GM18861 (cell line): ENCODE measurements at regions not wholly inside any gene's neighbourhood (a gene's known extent, or its start where the extent isn't known, plus 50 kb on each side); places are given as distances from the start of the nearest gene placed in this dataset.

Experiments used
- ATAC-seq: cut with Tn5 transposase; IDR thresholded peaks from one replicate; pipeline ENCODE4 v1.9.1; 2021; ENCODE audit not compliant: unreplicated experiment

DNA sequence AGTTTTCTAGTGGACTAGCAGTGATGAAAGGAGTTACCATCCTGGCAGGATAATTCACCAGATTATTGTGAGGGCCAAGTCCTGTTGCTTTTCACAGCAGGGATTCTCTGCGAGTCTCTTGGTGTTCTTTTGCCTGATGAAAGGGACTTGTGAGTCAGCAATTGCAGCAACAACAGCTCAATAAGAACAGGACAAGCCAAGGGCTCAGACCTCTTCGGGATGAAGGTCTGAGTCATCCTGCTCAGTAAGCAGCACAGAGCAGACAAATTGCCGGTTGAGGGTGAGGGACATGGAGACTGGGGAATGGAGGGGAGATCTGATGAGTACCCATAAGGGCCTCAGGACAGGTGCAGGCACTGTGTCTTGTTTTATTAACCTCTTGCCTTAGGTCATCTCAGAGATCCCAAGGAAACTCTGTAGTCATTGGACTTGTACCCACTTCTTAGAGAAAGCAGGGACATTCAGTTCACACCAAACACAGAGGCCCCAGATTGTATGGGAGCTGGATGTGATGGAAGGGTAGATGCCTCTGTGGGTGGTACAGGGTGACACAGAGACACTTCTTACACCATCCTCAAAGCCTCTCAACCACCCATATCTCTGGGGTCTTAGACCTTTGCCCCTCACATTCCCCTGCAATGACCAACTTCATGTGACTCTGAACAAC lies 173.8 kb upstream of the TLE3 start:
- no peak for ATAC-seq

DNA sequence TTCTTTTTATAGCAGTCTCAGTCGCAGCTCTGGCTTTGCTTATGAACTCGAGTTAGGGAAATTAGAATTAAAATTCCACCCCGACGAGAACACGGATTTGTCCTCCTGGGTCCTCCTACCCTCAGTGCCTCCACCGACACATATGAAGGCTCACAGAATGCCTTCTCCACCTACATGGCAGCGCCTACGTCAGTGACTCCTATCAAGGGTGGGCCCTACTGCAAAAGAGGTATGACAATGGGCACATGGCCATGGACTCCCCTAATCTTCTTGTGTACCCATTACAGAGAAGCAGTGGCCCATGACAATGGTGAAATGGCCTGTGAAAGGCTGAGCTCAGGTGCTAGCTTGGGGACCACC lies 173.0 kb upstream of the TLE3 start:
- no peak for ATAC-seq

- no peak for ATAC-seq
These were observed 172.5 kb upstream of the TLE3 start for GRCh38 chr15:70269991-70270751.

DNA sequence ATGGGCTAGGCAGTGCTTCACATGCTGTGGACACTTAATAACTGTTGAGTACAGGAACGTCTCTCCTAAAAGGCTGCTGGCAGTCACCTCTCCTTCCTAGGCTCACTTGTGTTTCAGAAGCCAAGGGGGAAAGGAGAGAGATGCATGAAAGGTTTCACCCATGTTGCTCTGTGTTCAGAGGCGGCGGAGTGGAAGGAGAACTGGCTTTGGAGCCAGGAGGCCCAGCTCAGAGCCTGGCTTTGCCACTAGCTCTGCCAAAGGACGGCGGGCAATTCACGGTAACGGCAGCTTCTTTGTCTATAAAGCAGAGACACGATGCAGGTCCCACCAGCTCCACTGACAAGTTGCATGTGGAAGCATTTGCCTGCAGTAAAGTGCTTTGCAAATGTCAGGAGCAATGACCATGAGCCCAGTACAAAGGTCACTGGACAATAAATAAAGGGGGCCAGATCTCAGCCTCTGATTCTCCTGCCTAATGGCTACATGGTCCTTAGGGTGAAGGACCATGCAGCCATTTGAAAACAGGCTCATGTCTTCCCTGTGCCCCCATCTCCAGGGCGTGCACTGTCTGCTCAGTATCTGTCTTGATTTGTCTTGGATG lies 171.7 kb upstream of the TLE3 start:
- ATAC-seq, result no peak

DNA sequence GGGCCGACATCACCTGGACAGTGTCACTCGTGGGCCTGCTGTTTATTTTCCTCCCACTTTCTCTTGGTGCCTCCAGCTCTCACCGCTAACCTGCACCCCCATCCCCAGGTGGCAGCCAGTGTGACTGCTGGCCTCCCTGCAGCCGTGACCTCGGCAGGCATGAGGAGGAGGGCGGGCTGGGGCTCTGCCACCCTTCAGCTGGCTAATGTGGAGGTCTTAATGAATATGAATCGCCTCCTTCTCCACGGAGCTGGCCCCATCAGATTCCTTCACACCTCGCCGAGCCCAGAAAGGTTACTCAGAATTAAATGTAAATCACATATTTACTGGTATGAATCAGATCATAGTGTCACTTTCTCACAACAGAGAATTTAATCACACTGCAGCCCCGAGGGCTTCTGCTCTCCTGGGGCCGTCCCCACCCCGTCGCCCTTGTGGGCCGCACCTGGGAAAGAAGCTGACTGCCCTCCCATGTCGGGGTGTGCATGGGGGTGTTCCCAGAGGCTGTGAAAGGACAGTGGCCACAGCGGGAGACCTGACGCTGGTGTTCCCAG lies 171.1 kb upstream of the TLE3 start:
- peak; percentile 42 for ATAC-seq

DNA sequence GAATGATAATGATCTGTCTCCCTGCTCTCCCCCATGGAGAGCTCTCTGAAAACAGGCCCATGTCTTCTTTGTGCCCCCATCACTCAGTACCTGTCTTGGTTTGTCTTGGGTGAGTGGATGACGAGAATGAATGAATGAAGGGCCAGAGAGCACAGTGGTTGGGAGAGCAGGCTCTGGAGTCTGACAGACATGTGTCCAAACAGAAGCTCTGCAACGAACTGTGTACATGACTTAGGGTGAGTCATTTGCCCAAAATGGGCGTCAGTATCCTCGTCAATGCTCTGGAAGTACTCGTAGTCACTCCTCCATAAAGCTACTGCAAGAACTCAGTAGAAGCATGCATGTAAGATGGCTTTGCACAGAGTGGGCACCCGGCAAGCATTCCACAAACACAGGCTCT lies 170.2 kb upstream of the TLE3 start:
- no peak for ATAC-seq

DNA sequence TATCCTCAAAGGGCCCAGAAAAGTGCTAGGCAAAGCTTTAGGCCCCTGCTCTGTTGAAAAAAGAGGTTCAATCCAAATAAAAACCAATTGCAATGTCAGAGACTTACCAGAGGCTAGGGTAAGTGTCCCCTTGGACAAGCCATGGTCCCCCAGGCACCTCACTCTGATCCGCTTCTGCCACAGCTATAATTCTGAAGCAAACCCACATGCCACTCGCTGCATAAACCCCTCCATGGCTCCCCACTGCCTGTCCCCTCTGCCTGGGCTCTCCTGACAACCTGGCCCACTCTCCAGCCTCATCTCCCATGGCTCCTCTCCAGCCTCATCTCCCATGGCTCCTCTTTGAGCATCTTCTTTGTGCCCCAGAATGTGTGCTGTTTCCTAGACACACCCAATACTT lies 169.6 kb upstream of the TLE3 start:
- no peak for ATAC-seq

GRCh38 chr15:70266412-70267121 lies 168.8 kb upstream of the TLE3 start:
- no peak for ATAC-seq

- no peak for ATAC-seq
These were observed 168.3 kb upstream of the TLE3 start for GRCh38 chr15:70265986-70266385.

GRCh38 chr15:70265466-70265978 lies 167.8 kb upstream of the TLE3 start:
- ATAC-seq, result no peak

GRCh38 chr15:70264738-70265465 lies 167.2 kb upstream of the TLE3 start:
- ATAC-seq, result no peak

- no peak for ATAC-seq
These were observed 166.4 kb upstream of the TLE3 start for GRCh38 chr15:70264014-70264582.

DNA sequence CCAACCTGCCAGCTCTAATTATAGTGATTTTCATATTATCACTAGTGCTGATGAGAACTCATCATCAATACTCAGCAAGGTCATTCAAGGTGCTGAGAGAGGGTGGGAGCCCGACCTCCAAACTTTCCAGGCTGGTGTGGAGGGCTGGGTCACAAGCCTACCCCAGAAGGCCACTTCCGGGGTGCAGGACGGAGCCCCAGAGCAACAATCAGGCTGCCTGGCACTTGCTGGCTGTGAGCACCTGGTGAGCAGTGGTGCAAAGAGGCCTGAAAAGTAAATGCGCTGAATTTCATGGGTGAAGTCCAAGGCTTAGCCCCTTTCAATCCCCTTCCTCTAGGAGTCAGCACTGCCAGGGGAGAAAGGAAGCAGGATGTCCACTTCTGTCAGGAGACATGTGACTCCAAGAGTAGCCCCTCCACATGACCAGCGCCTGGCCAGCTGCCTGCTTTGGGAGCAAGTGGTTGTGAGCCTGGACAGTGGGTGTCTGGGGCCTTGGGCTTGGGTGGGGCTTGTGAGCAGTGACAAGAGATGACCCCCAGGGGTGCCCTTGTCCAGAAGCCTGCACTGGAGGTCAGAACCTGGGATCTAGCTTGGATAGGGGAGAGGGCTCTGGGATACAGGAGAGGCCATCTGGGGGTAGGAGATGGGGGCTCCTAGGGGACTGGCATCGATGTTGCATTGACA lies 165.0 kb upstream of the TLE3 start:
- ATAC-seq, result no peak

DNA sequence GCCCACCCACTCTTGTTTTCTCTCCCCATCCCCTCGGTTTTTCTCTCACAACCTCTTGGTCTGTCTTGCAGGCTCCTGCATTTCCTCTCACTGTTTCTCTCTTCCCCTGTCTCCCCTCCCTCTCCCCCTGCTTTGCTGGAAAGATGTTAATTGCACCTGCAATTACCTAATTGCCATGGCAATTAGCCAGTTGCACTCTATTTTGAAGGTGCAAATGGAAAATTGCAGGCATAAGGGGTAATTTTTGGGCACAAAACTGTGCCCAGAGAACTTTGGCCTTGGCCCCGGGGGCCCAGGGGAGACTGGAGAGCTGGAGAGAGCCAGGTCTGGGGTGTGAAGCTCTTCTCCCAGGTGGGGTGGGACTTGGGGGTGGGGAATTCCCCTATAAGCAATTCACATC lies 164.5 kb upstream of the TLE3 start:
- no peak for ATAC-seq

DNA sequence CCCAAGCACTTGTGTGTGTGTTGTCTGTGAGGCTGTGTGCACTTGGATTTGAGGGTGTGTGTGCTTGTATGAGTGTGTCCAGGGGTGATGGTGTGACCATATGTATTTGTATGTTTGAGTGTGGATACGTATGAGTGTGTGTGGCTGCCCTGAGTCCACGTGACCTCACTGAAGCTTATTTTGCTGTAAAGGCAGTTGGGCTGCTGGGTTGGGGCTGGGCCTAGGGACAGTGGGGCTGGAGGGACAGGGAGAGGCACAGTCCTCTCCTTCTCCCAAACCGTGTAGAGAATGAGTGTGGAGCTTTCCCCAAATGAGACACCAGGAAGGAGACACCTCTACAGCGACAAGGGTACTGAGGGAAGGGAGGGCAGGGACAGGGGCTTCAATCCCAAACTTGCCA lies 163.4 kb upstream of the TLE3 start:
- no peak for ATAC-seq

- no peak for ATAC-seq
These were observed 162.9 kb upstream of the TLE3 start for GRCh38 chr15:70260580-70260979.

DNA sequence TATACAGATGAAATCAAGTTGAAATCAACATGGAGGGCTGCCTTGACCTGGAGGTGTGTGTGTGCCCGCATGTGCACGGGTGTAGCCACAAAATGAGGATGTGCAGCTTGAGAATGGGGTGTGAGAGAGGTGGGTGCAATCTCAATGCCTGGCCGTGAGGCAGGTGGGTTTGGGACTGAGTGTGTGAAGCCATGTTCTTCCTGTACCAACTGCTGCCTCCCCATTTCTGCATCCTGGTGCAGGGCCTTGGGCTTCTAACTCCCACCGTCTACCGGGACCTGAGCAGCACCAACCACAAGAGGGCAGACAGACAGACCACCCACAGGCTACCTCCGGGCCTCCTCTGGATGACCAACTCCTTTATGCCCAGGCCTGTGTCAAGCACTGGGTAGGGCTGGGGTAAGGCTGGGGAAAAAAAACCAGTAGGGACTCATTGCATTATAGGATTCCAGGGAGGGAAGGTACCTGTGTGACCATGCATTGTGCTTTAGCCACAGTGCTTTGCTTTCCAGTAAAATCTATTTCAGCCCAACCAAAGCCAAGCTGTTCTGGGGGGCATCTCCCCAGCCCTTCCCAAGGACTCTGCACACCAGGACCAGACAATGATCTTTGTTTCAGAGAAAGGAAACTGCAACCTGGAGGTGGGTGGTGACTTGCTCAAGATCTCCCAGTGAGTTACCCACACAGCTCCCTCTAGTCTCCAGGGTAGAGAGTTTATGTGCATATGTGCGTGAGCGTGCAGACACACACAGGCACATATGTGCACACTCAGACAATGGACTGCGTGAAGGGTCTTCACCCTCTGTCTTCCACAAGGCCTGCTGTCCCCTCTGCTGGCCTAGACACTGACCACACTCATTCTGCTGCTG lies 162.2 kb upstream of the TLE3 start:
- no peak for ATAC-seq

- no peak for ATAC-seq
These were observed 161.3 kb upstream of the TLE3 start for GRCh38 chr15:70259028-70259424.
